HG03571 (cell line): ENCODE measurements at regions not wholly inside any gene's neighbourhood (a gene's known extent, or its start where the extent isn't known, plus 50 kb on each side); places are given as distances from the start of the nearest gene placed in this dataset.

Source experiments
- ATAC-seq: cut with Tn5 transposase; IDR thresholded peaks from one replicate; pipeline ENCODE4 v1.9.1; 2021; ENCODE audit not compliant: unreplicated experiment

- no peak for ATAC-seq
Measured at GRCh38 chr2:150168595-150169236, 318.8 kb downstream of the RND3 start.

DNA sequence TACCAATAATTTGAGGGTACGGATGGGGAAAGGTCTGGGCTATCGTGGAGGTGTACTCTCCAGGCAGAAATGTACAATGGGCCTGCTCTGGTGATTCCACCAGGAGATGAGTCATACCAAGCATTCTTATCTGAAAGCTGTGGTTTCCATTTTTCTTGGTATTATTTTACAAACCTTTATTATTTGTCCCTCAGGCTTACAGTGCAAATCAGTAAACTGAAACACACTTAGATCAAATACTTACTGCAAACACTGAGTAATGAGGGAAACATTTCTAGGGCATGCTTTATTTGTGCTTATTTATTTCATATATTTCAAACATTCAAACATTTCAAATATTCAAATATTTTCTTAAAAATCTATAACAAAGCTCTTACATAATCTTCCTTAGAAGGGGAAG, 319.8 kb downstream of the RND3 start:
- peak; percentile 65 for ATAC-seq

DNA sequence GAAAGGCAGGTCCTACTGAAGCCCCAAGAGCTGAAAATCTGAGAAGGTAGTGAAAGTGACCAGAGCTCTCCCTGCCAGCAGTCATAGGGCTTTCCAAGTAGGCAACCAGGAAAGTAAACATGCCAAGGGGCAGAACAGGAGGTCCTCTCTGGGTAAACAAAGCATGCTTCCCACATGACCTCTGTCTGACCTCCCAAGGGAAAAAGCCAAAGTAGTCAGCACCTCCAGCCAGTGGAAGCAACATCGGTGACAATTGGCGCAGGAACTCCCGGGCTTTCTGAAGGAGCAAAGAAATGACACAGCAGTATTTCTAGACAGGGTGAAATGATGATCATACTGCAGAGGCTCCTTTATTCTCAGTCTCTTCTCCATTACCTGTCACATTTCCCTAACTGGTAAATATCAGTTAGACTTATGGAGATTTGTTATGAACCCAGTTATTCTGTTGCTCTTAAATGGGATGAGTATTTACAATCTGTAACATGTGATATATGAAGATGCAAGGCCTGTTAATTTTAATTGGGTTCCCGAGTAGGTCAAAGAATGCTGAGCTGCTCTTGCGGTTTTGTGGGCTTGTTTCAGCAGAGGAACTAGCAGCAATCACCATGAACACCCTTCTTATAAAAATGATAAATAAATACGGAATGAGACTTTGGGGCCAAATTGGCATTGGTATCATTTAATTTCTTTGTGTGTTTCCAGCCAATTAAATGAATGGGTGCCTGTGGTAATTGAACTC, 321.0 kb downstream of the RND3 start:
- ATAC-seq = no peak

DNA sequence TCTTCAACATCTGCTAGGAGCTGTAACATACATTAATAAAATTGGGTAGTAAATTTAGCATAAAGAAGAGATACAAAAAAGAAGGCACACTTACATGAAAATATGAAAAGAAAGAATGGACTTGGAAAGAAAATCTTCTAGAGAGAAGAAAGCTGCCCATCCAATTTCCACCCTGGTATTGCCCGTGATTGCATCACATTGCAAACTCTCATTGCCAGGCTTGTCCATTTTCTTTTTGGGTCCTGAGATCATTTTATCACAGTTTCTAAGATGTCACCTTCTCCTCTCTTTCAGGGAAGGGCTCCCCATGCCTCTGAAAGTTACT, 321.5 kb downstream of the RND3 start:
- ATAC-seq = no peak

GRCh38 chr2:150165442-150165841, 322.0 kb downstream of the RND3 start:
- no peak for ATAC-seq

- no peak for ATAC-seq
Measured at GRCh38 chr2:150162241-150162942, 325.1 kb downstream of the RND3 start.

GRCh38 chr2:150160058-150160457, 327.4 kb downstream of the RND3 start:
- ATAC-seq = no peak

- ATAC-seq = no peak
Measured at GRCh38 chr2:150159300-150159699, 328.2 kb downstream of the RND3 start.

DNA sequence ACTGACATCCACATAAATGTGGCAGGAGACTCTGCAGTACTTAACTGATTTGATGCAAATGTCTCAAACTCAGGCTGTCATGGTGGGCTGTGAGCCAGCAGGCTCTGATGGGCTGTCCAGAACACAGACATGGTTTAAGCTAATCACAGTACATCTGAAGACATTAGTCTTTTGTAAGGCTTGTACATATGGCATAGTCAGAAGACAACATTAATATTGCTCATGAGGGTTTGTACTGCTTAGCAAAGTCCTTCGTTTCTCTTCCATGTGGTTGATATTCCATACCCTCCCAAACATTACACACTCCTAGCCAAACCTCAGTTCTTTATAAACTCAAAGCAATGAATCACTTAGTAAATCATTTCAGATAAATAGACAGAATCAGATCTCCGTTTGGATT, 330.6 kb downstream of the RND3 start:
- no peak for ATAC-seq

DNA sequence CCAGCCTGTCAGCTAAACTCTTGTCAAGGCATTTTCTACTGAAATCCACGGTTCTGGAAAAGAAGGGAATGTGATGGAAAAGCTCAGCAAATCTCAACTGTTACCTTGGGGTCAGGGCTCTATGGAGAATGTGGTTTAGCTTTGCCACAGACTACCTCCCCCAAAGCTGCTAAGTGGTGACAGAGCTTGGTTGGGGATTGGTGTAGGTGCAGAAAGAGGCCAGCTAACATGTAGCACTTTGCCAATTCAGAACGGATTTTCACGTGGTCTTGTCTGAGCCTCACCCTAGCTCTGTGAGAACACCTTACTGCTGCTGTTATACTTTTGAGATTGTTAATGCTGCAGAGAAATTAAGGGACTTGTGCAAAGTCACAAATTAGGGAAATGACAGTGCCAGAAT, 331.1 kb downstream of the RND3 start:
- ATAC-seq = no peak

DNA sequence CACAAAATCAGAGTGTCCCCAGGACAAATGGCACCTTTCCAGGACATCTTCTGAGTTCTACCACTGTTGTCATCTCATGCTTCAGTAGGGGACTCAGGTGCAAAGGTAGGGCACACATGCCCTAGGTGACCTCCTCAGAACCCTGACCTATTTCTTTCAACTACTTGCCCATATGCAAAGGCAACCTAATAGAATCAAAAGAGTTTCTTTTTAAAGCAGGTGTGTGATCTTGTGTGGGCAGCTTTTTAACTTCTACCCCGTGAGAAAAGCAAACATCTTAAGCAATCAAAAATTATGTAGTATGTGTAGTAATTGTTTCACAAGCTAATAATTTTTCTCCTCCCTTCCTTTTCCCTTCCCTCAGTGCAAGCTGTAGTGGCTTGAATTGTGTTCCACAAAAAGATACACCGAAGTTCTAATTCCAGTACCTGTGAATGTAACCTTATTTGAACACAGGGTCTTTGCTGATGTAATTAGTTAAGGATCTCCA, 333.1 kb downstream of the RND3 start:
- no peak for ATAC-seq

DNA sequence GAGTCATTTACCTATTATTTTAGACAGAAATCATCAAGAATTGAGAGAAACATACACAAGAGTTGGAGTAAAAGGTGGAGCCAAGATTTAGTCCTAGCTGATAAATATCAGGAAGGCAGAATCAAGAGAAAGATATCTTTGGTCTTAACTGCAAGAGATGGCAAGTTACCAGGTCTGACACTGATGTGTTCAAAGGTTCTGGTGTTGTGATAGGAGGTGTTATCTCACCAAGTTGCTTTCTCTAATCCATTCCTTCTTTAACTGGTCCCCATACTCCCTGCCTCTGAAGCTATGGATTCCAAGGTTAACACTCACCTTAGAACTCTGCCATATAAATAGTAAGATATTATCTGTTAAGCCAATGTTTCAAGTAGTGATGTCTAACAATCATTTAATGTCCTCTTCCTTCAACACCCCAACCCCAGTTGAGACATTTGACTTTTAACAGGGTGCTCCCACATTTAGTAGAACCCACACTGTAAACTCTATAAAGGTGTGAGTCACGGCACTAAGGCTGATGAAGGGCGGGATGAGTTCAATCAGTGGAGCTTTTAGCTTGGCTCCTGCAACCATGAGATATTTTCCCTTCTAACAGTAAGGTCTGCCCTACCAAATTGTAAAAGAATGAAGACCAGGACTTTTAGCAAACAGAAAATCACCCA, 333.7 kb downstream of the RND3 start:
- ATAC-seq = no peak

- ATAC-seq = no peak
Measured at GRCh38 chr2:150152230-150152629, 335.2 kb downstream of the RND3 start.

- ATAC-seq = no peak
Measured at GRCh38 chr2:150150144-150150543, 337.3 kb downstream of the RND3 start.

- no peak for ATAC-seq
Measured at GRCh38 chr2:150147889-150148683, 339.4 kb downstream of the RND3 start.

GRCh38 chr2:150146879-150147278, 340.6 kb downstream of the RND3 start:
- ATAC-seq = no peak

GRCh38 chr2:150145299-150145692, 342.2 kb downstream of the RND3 start:
- no peak for ATAC-seq

- no peak for ATAC-seq
Measured at GRCh38 chr2:150144546-150145298, 342.7 kb downstream of the RND3 start.

- no peak for ATAC-seq
Measured at GRCh38 chr2:150143087-150143536, 344.4 kb downstream of the RND3 start.

DNA sequence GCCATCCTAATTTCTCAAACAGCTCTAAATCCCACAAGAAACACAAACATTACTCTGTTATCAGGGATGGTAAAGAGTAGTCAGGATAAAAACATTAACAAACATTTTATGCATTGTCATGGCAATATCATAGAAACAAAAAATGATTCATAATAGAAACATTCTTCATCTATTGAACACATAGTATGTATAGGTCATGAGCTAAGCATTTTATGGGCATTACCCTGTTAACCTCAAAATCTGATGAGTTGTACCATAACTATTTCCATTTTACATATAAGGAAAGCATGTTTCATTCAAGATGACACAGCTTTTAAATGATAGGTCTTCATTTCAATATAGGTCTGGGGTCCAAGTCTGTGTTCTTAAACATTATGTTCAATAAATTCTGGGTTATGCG, 344.9 kb downstream of the RND3 start:
- ATAC-seq = no peak
